ENCODE measurements at regions not wholly inside any gene's neighbourhood (a gene's known extent, or its start where the extent isn't known, plus 50 kb on each side); places are given as distances from the start of the nearest gene placed in this dataset.

DNA sequence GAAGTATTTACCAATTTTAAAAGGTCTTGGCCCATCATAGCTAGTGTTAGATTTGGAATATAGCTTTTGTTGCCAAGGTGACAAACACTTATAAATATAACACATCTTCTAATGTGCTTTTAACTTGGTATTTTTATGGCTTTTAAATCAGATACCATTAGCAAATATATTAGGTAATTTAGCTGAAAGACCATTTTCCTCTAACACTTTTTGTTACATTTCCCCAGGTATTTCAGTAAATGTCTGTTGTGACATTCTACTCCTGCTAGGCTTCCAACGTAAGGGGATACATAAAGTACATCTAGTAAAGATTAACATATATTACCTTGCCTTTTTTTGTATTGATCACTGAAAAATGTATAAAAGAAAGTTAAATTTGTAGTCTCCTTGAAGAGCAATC lies 75.0 kb upstream of the SEM1 start:
- TF ChIP-seq YY1 (IDR thresholded peaks at IDR 0.05; ENCODE audit: insufficient read depth, insufficient read length) = no peak
- no peak for TF ChIP-seq SUZ12 (IDR thresholded peaks at IDR 0.05; ENCODE audit: extremely low read depth, insufficient read depth, insufficient read length)
